Panc1 (cell line): ENCODE measurements at regions not wholly inside any gene's neighbourhood (a gene's known extent, or its start where the extent isn't known, plus 50 kb on each side); places are given as distances from the start of the nearest gene placed in this dataset.

Experiments
- ATAC-seq: fragments of 200-7000 bp; cut with Tn5 transposase; 2 replicates; pipeline ENCODE4 v1.9.1; 2020; ENCODE audit warnings: mild to moderate bottlenecking, moderate library complexity
- BruUV-seq: library from RNA; stranded (reverse); fragments of 400-500 nt; replicated peaks from 2 replicates; lab custom pipeline; 2021; lab: Mats Ljungman, UMichigan
- CTCF ChIA-PET: fragments of 300-600 bp; sonication (Branson Sonifier 250); formaldehyde crosslinking; loops from one replicate; lab custom pipeline; 2022; ENCODE audit warnings: antibody characterized with exemption; lab: Charles Lee
- POLR2A ChIA-PET: fragments of 300-600 bp; sonication (Branson Sonifier 250); formaldehyde crosslinking; loops from one replicate; lab custom pipeline; 2022; ENCODE audit warnings: antibody characterized with exemption; lab: Charles Lee
- DNase-seq: peaks from one replicate; pipeline ENCODE4 v3.0.0-alpha.2; 2010; ENCODE audit warnings: low read depth, low spot score
- H3K27ac ChIP-seq: 2 replicates; pipeline ENCODE4 v1.5.1; 2011; ENCODE audit warnings: mild to moderate bottlenecking, low read length, inconsistent platforms
- H3K27me3 ChIP-seq: fragments of 200-500 bp; sonication (Bioruptor generic); 2 replicates; pipeline ENCODE4 v1.6.0; 2014; ENCODE audit warnings: low read length, inconsistent platforms; ENCODE audit not compliant: control insufficient read depth, insufficient read depth
- H3K36me3 ChIP-seq: fragments of 200-500 bp; sonication (Bioruptor generic); 2 replicates; pipeline ENCODE4 v1.5.1; 2014; ENCODE audit warnings: inconsistent platforms, mild to moderate bottlenecking, low read length, moderate library complexity; ENCODE audit not compliant: control insufficient read depth, insufficient read depth
- H3K4me1 ChIP-seq: 2 replicates; pipeline ENCODE4 v1.5.1; 2011; ENCODE audit warnings: inconsistent platforms, mild to moderate bottlenecking, low read length, moderate library complexity; ENCODE audit not compliant: control insufficient read depth, insufficient read depth
- H3K4me3 ChIP-seq, 2 experiments: 2 replicates each; pipeline ENCODE4 v1.5.1; 2011 to 2012; ENCODE audit warnings: low read depth in 2 of 2, low read length in 2 of 2, mild to moderate bottlenecking in 2 of 2, inconsistent platforms in 1 of 2, moderate library complexity in 1 of 2
- H3K9me3 ChIP-seq: fragments of 200-500 bp; sonication (Bioruptor generic); 2 replicates; pipeline ENCODE4 v1.5.1; 2014; ENCODE audit warnings: low read depth, mild to moderate bottlenecking, inconsistent platforms, low read length, moderate library complexity; ENCODE audit not compliant: control insufficient read depth, insufficient read depth
- CTCF ChIP-seq: fragments of 450-650 bp; IDR thresholded peaks from 2 replicates; pipeline ENCODE4 v1.5.1; 2017; ENCODE audit warnings: mild to moderate bottlenecking
- POLR2AphosphoS5 ChIP-seq: IDR thresholded peaks from 2 replicates; pipeline ENCODE4 v1.6.1; 2012; ENCODE audit warnings: mild to moderate bottlenecking, low read depth, low read length, moderate library complexity
- SIN3A ChIP-seq: IDR thresholded peaks from 2 replicates; pipeline ENCODE4 v1.6.1; 2012; ENCODE audit warnings: low read depth, mild to moderate bottlenecking, low read length, moderate library complexity, borderline replicate concordance; ENCODE audit not compliant: insufficient read depth
- TCF7L2 ChIP-seq: IDR thresholded peaks from 2 replicates; pipeline ENCODE4 v1.6.1; 2011; ENCODE audit warnings: mild to moderate bottlenecking, low read depth, low read length, inconsistent platforms
- in situ Hi-C: cut with HindIII; loops from 2 replicates; pipeline ENCODE4 v1.10.0; 2016; ENCODE audit warnings: low sequenced_read_pairs, low pct_unique_long_range_greater_than_20kb
- intact Hi-C: fragments of 100-400 bp; cut with micrococcal nuclease; formaldehyde crosslinking; loops from one replicate; pipeline ENCODE4 v1.10.0; 2022; ENCODE audit not compliant: unreplicated experiment
- TF ChIP-seq, protein P1 (sequence below), 2 experiments: IDR thresholded peaks; 2 replicates each; pipeline ENCODE4 v1.6.1; 2011 to 2012; ENCODE audit warnings: low read depth in 2 of 2, control low read depth in 1 of 2, low read length in 1 of 2, mild to moderate bottlenecking in 1 of 2, moderate library complexity in 1 of 2; ENCODE audit not compliant: insufficient read depth in 1 of 2

DNA sequence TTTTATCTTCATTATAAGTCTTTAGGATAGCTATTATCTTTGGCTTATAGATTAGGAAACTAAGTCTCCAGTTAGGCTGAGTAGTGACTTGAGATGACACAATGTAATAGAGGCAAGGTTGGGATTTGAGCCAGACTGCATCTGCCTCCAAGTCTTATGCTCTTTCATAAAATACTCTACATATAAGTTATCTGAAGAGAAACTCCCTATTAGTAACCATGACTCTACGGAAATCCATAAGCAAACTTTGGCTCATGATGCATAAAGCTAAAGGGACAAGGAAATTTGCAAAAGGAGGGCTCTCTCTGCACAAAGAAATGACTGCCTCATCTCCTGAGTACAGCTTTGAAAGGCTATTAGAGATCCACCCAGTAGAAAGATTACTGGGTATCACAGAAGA, 77.6 kb upstream of the FRMD4B start:
- CTCF ChIA-PET, result no interaction called here
- Histone ChIP-seq H3K27ac (no peak overlapping the region), H3K9me3 (no peaks in the 10 kb centered on the region), H3K4me1 (no peaks in the 10 kb centered on the region), H3K4me3 (no peak overlapping the region), H3K27me3 (no peaks in the 10 kb centered on the region), H3K36me3 (no peaks in the 10 kb centered on the region)
- POLR2A ChIA-PET, result no interaction called here
- BruUV-seq, result no TSS peak
- in situ Hi-C loops (no loop called here), intact Hi-C loops (no loop called here)
- no peak for TF ChIP-seq CTCF
- TF ChIP-seq POLR2AphosphoS5, result no peak
- TF ChIP-seq, protein P1, sequence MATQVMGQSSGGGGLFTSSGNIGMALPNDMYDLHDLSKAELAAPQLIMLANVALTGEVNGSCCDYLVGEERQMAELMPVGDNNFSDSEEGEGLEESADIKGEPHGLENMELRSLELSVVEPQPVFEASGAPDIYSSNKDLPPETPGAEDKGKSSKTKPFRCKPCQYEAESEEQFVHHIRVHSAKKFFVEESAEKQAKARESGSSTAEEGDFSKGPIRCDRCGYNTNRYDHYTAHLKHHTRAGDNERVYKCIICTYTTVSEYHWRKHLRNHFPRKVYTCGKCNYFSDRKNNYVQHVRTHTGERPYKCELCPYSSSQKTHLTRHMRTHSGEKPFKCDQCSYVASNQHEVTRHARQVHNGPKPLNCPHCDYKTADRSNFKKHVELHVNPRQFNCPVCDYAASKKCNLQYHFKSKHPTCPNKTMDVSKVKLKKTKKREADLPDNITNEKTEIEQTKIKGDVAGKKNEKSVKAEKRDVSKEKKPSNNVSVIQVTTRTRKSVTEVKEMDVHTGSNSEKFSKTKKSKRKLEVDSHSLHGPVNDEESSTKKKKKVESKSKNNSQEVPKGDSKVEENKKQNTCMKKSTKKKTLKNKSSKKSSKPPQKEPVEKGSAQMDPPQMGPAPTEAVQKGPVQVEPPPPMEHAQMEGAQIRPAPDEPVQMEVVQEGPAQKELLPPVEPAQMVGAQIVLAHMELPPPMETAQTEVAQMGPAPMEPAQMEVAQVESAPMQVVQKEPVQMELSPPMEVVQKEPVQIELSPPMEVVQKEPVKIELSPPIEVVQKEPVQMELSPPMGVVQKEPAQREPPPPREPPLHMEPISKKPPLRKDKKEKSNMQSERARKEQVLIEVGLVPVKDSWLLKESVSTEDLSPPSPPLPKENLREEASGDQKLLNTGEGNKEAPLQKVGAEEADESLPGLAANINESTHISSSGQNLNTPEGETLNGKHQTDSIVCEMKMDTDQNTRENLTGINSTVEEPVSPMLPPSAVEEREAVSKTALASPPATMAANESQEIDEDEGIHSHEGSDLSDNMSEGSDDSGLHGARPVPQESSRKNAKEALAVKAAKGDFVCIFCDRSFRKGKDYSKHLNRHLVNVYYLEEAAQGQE (IDR thresholded peaks at IDR 0.05; ENCODE audit: insufficient read depth in 1 of 2, low read depth in 2 of 2, low read length in 1 of 2), result no peak
- ATAC-seq, result no peak
- DNase-seq, result no peak

- intact Hi-C loops, result no loop called here
- Histone ChIP-seq H3K27me3 (no peaks in the 10 kb centered on the region), H3K27ac (no peak overlapping the region), H3K4me3 (no peak overlapping the region), H3K4me1 (no peaks in the 10 kb centered on the region), H3K9me3 (no peaks in the 10 kb centered on the region), H3K36me3 (no peaks in the 10 kb centered on the region)
- CTCF ChIA-PET, result no interaction called here
- DNase-seq, result no peak
- BruUV-seq, result no TSS peak
- POLR2A ChIA-PET, result no interaction called here
- no peak for ATAC-seq
- no peak for TF ChIP-seq SIN3A
- no peak for TF ChIP-seq POLR2AphosphoS5
- in situ Hi-C loops, result no loop called here
Observed at GRCh38 chr3:69462826-69463100, 76.9 kb upstream of the FRMD4B start.

- no TSS peak for BruUV-seq
- Histone ChIP-seq H3K4me1 (no peaks in the 10 kb centered on the region), H3K36me3 (no peaks in the 10 kb centered on the region), H3K4me3 (no peak overlapping the region), H3K27ac (no peak overlapping the region), H3K9me3 (no peaks in the 10 kb centered on the region), H3K27me3 (no peaks in the 10 kb centered on the region)
- ATAC-seq, result no peak
- ChIA-PET POLR2A (no interaction called here), CTCF (no interaction called here)
- no peak for DNase-seq
- in situ Hi-C loops, result no loop called here
- intact Hi-C loops, result no loop called here
- TF ChIP-seq TCF7L2, result no peak
- TF ChIP-seq, protein P1 (IDR thresholded peaks at IDR 0.05; ENCODE audit: insufficient read depth in 1 of 2, low read depth in 2 of 2, low read length in 1 of 2), result no peak
- no peak for TF ChIP-seq SIN3A
- TF ChIP-seq POLR2AphosphoS5, result no peak
- TF ChIP-seq CTCF, result no peak
Observed at GRCh38 chr3:69462022-69462825, 76.3 kb upstream of the FRMD4B start.
